CD4-positive, alpha-beta T cell treated with Interferon alpha-2 for 1 hour (primary cell): ENCODE measurements at regions not wholly inside any gene's neighbourhood (a gene's known extent, or its start where the extent isn't known, plus 50 kb on each side); places are given as distances from the start of the nearest gene placed in this dataset.

Experiments used
- DNase-seq, 2 donors: peaks; one replicate each; pipeline ENCODE4 v3.0.0-alpha.2; 2020 to 2022

GRCh38 chr2:19476327-19476726, 117.9 kb upstream of the OSR1 start:
- no peak for DNase-seq

- peak; percentile 21 to 64 for DNase-seq
Measured at GRCh38 chr2:19474128-19474527, 115.7 kb upstream of the OSR1 start.

GRCh38 chr2:19473350-19473749, 114.9 kb upstream of the OSR1 start:
- DNase-seq, result no peak

GRCh38 chr2:19472391-19472978, 114.1 kb upstream of the OSR1 start:
- DNase-seq, result no peak

- DNase-seq, result no peak
Measured at GRCh38 chr2:19471491-19471890, 113.1 kb upstream of the OSR1 start.

- no peak for DNase-seq
Measured at GRCh38 chr2:19465978-19466377, 107.6 kb upstream of the OSR1 start.

GRCh38 chr2:19462256-19462645, 103.8 kb upstream of the OSR1 start:
- no peak for DNase-seq

GRCh38 chr2:19461504-19462255, 103.3 kb upstream of the OSR1 start:
- DNase-seq, result no peak

- DNase-seq, result no peak
Measured at GRCh38 chr2:19460761-19461160, 102.3 kb upstream of the OSR1 start.

- DNase-seq, result no peak
Measured at GRCh38 chr2:19458427-19459003, 100.1 kb upstream of the OSR1 start.

GRCh38 chr2:19457809-19458208, 99.4 kb upstream of the OSR1 start:
- no peak for DNase-seq

- DNase-seq, result no peak
Measured at GRCh38 chr2:19456705-19457309, 98.4 kb upstream of the OSR1 start.

- DNase-seq, result no peak
Measured at GRCh38 chr2:19454125-19454524, 95.7 kb upstream of the OSR1 start.

- no peak for DNase-seq
Measured at GRCh38 chr2:19442731-19443130, 84.3 kb upstream of the OSR1 start.

- no peak for DNase-seq
Measured at GRCh38 chr2:19439081-19439480, 80.7 kb upstream of the OSR1 start.

- DNase-seq, result no peak
Measured at GRCh38 chr2:19435815-19436214, 77.4 kb upstream of the OSR1 start.

GRCh38 chr2:19434413-19434812, 76.0 kb upstream of the OSR1 start:
- no peak for DNase-seq

GRCh38 chr2:19426941-19427340, 68.5 kb upstream of the OSR1 start:
- no peak for DNase-seq

- no peak for DNase-seq
Measured at GRCh38 chr2:19426144-19426543, 67.7 kb upstream of the OSR1 start.

GRCh38 chr2:19425419-19425818, 67.0 kb upstream of the OSR1 start:
- no peak for DNase-seq

GRCh38 chr2:19419211-19419880, 60.9 kb upstream of the OSR1 start:
- no peak for DNase-seq

GRCh38 chr2:19416784-19417684, 58.6 kb upstream of the OSR1 start:
- DNase-seq, result no peak
